ENCODE measurements at regions not wholly inside any gene's neighbourhood (a gene's known extent, or its start where the extent isn't known, plus 50 kb on each side); places are given as distances from the start of the nearest gene placed in this dataset.
"Not testable (repeated sequence)": the region's sequence is repeated elsewhere in the genome, so short reads cannot be mapped to it uniquely, and the experiment has no call there.

DNA sequence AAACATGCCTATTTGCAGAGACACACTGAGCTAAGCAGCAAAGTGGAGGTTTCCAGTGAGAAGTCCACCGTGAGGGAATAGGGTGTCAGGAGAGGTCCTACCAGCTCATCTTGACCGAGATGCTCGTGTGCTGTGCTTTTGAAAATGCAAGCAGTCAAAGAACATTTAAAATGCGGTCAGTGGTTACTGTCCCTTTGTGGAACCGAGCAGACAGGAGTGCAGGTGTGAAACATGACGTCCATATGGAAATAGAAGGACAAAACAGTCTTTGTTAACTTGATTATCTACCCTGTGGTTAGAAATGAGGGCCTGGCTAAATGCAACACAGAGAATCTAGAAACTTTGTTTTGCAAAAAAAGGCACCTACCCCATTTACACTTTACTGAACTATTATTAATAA, 473.3 kb downstream of the SPATA31A6 start:
- DNase-seq, result not testable (repeated sequence)

DNA sequence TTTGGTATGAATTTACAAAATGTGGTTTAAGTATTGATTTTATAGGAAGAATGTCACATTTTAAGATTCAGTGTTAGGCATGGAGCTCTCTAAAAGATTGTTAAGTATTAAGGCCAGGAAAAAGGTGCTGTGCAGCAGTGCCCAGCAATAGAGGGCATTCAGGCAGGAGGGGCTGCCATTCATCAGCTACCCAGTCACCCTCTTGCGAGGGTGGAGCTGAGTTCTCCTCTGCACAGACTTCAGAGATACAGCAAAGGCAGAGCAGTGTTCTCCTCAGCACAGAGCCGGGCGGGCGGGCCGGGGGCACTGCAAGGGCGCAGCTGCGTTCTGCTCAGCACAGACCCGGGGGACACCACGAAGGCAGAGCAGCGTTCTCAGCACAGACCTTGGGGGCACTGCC, 474.0 kb downstream of the SPATA31A6 start:
- not testable (repeated sequence) for DNase-seq

DNA sequence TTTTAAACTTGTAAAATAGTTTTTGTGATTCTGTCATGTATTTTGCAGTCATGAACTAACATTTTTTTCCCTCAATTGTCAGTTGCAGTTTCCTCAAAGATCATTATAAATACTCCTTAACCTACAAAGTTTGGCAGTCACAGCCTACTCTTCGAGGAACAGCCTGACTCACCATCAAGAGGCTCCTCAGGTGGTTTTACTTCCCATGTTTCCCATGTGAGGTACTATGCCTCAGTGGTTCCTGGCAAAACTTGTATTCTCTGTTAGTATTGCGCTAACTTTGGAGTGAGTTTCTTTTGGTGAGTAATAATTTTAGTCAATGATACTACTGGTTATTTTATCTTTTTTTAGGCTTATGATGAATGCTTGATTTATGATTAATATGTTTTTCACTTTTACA, 513.7 kb downstream of the SPATA31A6 start:
- DNase-seq, result not testable (repeated sequence)

DNA sequence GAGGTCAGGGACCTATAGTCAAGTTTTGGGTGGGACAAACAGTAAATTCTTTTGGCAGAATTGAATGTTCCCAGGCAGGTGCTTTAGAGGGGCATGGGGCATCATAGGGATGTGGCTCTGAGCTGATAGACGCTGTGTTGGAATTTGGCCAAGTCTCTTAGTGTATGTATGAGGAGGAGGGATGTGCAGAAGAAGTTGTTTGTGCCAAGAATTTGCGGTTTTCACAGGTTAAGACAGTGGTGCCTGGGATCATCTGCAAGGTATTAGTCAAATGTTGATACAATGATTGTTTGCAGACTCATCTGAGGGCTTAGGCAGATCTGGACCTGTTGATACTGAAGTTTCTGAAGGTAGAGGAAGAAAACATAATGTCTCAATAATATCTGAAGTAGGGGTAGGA, 519.4 kb downstream of the SPATA31A6 start:
- not testable (repeated sequence) for DNase-seq

DNA sequence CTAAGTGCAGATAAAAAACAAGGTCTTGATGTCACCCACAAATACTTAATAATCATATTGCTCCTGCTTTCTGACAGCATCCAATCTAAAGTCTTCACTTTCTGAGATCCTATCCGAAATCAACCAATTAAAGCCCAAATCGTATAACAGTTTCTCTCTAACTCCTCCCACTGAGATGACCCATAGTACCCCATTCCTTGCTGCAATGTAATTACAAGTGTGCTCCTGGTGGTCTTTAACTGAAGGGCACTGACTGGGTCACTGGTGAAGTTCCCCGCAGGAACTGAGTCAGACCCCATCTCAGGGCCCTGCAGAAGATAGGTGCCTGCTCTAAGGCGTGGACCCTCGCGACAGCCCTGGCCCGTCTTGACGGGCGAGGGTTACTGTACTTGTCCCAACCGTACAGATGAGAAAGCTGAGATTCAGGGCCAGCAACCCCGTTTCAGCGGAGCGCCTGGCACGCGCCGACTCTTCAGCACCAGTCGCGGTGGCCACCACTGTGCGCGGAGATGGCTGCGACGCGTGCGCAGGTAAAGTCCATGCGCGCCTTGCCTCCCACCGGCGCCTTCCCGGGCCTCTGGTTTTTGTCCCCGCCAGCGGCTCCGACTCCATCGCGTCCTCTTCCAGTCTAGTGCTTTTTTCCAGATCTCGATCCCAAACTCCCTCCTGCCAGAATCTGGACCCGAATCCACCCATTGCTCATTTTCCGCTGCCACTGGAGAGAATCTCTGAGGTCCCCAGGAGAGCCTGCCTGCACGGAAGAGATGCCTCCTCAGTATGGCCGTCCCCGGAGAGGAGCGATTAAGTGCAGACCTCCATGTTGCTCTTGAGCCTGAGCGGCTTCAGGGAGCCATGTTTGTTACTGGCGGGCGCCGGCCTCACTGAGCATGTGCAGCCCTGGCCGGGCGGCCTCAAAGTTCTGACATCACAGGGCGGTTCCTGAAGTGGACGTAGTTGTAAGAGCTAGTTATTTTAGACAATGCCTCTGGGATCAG, 541.7 kb downstream of the SPATA31A6 start:
- DNase-seq, result peak; percentile 3

DNA sequence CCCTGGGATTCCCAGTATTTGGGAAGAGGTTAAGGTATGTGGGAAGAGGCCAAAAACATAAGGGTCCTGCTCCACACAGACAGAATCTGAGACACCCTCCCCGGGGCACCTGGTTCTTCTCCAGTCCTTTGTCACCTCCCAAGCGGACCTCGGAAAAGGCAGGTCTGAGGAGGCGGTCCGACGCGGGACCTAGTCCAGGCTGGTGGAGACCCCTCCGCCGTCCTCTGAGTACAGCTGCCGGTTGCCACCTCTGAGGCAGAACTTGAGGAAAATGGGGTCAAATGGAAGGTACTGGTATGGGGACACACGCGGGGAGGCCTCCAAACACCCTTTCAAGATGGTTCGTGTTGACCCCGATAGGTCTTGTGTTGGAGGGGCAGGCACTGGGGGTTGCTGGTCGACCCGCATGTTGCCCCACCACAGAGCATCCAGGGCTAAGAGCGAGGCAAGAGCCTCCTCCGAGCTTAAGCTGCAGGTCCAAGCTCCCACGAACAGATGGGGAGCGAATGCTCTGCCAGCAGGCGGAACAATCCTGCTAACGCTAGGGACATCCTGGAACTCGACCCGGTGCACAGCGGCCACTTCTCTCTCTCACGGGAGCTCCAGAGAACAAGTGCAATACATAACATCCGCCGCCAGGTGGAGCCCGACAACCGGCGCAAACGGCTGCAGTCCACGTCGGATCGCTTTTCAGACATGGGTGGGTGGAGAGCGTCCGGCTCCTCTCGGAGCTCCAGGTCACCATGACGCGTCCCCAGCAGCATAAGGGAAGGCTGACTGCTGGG, 559.8 kb downstream of the SPATA31A6 start:
- peak; percentile 13 for DNase-seq

DNA sequence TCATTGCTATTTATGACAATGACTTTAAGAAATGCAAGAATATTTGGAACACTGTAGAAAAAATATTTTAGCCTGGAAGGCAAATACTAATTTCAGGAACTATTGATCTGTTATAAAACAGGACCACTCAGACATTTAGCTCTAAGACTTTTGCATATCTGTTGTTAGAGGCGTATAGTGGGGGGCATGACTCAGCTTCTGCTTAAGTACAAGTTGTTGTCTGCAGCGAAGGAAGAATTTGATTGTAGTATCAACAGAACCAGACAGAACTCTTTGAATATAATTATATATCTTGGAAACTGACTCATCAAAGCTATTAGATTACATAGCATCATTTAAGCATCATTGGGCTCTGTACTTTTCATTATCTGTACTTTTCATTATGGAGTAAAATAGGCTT, 573.8 kb downstream of the SPATA31A6 start:
- DNase-seq, result not testable (repeated sequence)

DNA sequence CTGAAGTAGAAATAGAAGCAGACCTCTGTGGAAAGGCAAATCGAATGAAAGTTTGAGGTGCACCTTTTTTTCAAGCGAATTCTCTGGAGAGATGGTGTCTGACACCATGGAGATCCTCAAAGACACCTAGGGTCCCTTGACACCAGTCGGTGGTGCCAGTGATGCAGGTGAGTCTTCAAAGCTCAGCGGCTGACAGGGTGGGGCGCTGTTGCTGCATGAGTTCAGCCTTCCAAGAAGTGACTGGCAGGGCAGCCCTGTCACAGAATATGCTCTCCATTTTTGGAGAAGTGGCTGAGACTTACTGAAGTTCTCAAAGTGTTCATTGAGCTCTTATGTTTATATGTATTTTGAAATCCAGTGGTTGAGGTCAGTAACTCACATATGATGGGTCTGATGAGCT, 575.9 kb downstream of the SPATA31A6 start:
- not testable (repeated sequence) for DNase-seq

DNA sequence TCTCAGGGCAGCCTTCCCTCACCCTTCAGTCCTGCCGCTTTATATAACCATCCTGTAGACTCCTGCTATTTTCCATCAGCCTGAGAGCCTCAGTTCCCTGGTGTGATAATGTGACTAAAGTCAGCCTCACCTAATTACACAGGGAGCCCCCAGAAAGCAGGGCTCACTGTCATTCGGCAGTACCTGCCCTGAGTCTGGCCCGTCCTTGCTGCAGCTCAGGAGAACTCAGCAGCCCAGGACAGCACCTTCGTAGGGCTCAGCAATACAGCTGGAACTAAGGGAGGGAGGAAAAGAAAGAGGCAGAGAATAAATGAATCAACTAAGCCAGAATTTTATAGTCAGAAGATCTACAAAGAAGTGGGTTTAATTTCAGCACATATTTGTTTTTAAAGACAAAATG, 598.7 kb downstream of the SPATA31A6 start:
- DNase-seq, result not testable (repeated sequence)

DNA sequence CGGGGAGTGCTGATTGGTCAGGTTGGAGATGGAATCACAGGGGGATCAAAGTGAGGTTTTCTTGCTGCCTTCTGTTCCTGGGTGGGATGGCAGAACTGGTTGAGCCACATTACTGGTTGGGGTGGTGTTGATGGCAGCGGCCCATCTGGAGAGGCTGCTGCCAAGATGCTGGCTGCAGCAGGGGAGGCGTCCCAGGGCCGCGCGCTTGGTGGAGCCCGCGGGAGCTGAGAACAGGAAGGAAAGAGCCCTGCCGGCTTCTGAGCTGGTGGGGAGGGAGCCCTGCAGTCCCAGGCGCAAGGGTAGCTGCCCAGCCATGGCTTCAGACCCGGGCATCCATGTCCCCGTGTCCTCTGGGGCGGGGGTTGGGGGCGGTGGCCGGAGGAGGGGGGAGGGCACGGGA, 609.3 kb downstream of the SPATA31A6 start:
- DNase-seq, result not testable (repeated sequence)

DNA sequence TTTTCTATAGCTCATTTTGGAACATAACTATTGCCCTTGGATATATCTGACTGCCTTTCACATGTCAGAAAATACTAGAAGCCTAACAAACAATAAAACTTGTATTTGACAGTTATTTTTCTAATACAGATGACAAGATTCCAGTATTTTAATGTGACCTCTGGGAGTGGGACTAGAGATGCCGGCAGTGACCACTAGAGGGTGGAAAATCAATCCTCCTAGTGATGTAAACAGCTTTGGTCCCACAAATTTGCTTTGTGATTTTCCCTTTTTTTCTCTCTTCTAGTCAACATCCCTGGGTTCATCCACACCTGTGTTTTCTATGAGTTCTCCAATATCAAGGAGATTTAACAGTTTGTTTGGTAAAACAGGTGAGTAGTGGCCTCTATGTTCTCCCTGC, 615.1 kb downstream of the SPATA31A6 start:
- DNase-seq, result not testable (repeated sequence)

DNA sequence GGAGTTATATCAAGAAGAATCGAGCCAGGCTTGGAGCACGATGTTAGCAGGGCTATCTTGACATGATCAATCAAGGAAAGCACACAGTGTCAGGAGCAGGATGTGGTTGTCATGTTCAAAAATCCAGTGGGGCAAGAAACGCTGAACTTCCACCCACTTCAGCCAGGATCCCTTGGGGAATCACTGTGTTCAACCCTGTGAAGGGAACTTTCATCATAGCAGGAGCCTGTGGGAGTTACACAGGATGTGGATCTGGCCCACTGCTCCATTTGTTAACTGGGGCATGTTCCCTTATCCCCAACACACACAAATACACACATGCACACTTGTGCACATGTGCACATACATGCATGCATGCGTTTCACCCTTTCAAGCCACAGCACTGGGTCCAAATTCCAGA, 619.3 kb downstream of the SPATA31A6 start:
- not testable (repeated sequence) for DNase-seq

DNA sequence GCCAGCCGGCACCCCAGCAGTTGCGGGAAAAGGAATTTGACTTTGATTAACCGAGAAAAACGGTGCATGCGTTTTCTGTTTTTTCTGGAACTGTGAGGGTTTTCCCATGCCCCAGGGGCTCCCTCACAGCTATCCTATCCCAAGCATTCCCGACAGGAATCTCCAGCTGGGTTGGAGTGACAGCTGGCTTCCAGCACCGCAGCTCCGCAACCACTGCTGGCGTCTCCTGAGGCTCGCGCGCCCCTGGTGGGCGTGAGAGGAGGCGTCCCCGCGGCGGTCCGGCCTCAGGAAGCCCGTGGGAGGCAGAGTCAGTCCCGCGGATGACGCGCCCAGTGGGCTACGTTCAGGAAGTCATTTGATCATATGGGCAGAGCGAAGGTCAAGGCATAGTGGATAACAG, 623.2 kb downstream of the SPATA31A6 start:
- not testable (repeated sequence) for DNase-seq

DNA sequence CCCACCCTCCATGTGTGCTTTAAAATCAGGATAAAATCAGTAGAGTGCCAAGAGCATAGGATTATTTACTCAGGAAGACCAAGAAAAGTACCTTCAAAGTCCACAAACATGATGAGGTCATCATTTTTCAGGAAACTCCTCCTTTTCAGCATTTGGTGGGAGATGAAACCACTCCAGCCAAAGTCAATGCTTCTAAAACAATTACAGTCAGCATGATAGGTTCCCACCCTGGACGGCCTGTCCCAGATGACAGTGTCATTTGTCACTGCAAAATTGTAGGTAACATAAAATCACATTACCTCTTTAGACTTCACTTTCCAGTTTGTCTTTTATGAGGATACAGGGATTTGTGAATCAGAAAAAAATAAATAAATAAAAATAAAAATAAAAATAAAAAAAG, 638.0 kb downstream of the SPATA31A6 start:
- not testable (repeated sequence) for DNase-seq

DNA sequence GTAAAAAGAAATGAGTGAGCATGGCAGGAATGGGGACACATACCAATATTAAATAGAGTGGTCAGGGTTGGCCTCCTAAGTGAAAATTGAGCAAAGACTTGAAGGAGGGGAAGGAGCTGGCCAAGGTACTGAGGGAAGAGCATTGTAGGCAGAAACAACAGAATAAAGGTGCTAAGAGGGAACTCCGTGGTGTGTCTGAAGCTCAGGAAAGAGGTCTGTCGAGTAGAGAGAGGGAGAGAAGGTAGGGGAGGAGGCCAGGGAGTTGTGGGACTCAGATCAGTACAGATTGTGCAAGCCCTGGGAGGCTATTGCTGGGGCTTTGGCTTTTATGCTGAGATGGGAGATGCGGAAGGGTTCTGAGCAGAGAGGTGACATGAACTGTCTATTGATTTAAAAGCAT, 664.7 kb downstream of the SPATA31A6 start:
- not testable (repeated sequence) for DNase-seq

DNA sequence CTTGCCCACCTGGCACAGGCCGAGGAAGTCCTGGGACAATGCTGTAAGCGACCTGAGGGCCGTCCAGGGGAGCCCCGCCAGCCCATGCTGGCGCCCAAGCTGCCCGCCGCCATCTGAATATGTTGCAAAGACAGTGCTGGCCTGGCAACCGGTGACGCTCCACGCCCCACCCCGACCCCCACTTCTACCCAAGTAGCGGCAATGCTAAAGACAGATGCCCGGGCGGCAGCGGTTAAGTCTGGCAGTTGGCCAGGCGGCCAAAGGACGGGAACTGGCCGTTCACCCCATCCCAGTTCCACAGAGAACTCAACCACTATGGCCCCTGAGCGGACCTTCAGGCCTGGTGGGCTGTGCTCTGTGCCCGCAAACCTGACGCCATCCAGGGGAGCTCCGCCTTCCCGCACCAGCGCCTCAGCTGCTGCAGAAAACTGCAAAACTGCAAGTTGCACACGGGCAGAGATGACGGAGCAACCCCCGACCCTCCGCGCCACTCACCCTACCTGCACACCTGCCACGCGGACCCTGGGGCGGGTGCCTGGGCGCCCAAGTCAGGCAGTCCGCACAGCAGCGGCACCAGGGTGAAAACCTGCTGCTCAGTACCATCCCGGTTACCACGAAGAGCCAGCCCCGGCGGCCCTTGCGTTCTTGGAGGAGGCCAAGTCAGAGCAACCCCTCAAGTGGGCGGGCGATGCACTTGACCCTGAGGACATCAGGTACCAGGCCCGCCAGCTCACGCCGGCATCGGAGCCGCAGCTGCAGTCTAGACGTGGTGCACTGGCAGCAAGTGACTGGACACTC, 667.6 kb downstream of the SPATA31A6 start:
- not testable (repeated sequence) for DNase-seq

DNA sequence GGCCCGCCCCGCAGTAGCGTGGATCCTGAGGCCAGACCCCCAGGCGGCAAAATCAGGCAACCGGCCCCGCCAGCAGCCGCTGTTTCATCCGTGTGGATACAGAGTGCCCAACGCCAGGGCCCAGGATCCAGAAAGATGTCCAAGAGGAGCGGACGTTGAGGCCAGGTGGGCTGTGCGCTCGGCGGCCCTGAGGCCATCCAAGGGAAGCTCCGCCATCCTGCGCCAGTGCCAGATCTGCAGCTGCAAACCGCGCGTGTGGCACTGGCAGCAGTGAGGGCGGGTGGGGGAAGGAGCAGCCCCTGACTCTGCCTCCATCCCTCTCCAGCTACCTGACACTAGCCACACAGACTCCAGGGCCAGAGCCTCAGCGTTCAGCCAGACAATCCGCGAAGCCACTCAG, 668.2 kb downstream of the SPATA31A6 start:
- not testable (repeated sequence) for DNase-seq

DNA sequence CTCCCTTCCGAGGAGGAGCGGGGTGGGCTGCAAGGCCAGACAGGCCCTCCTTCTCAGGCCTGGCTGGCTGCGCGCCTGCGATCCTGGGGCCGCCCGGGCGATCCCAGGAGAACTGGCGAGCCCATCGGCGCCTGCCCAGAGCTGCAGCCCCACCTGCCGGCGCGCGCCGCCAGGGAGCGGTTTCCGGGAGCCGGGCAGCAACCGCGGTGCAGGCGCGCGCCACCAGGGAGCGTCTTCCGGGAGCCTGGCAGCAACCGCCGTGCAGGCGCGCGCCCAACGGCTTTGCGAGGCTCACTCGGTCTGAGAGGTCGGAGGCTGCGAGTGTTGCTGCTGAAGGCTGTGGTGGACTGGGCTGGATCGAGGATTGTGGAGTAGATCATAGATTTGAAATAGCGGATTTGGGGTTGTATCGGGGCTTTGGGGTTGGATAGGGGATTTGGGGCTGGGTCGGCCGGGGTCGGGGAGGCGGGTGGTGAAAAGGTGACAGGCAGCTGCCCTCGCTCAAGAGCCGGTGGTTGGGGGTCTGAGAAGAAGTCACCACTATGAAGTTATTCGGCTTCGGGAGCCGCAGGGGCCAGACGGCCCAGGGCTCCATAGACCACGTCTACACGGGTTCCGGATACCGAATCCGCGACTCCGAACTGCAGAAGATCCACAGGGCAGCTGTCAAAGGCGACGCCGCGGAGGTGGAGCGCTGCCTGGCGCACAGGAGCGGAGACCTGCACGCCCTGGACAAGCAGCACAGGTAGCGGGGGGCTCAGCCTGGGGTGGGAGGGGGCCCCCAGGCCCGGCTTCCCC, 668.9 kb downstream of the SPATA31A6 start:
- DNase-seq, result peak; percentile 3

DNA sequence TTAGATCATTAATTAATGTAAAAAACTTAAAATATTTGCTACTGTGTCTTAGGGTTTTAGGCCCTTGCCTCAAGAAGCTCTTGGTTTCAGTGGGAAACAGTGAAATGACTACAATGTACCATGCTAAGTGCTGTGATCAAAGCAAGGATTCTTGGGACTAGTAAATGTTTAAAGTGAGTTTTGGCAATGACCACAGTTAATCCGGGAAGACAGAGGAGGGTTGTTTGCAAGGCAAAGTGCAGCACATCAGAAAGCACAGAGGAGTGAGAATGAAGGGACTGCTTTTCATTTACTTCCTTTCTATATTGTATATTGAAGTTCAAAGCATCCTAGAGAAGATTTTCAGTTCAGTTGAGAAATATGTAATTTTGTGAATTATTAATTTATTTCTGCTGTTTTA, 676.7 kb downstream of the SPATA31A6 start:
- DNase-seq, result not testable (repeated sequence)

DNA sequence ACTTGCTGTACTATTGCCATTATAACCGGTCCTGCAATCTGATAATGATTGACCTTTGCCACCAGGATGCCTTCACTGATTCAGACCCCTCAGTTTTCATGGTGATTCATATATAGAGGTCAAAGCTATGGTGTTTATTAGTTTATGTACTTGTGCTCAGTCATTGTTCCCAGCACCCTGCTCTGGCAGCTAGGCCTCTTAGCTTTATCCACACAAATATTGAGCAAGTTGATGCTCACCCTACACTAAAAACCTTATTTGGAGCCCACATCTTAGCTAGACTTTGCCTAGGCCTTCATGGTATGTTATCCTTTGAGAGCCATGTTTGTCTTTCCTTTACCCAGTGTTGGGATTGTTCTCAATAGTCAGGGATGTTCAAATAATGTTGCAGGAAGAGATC, 679.0 kb downstream of the SPATA31A6 start:
- not testable (repeated sequence) for DNase-seq
